ENCODE measurements at regions not wholly inside any gene's neighbourhood (a gene's known extent, or its start where the extent isn't known, plus 50 kb on each side); places are given as distances from the start of the nearest gene placed in this dataset.

DNA sequence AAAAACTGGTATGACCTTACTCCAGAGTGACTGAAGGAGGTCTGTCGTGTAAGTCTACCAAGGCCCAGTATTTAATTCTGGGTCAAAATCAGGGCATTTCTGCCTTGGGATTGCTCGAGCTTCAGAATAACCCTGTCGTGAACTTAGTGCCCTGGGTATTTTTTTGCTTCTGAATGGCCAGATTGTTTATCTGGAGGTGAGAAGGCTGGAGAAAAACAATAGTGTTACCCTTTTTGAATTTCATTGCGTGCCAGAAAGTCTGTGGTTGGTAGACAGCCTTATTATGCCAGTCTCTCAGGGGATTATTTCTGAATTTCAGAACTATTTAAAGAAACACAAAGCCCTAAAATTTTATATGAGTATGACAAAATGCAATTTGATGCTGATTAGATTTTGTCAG, 323.4 kb downstream of the CSNK1G3 start:
- Histone ChIP-seq H4K20me1 (replicated peaks in 1 of 2; ENCODE audit: control insufficient read depth in 1 of 2, insufficient read depth in 2 of 2, low read length in 2 of 2) (no peaks in the 10 kb centered on the region), H3K27me3 (replicated peaks in 1 of 4; ENCODE audit: control insufficient read depth in 3 of 4, extremely low read depth in 1 of 4, insufficient read depth in 3 of 4, low read length in 3 of 4) (no peaks in the 10 kb centered on the region), H3K9me3 (ENCODE audit: insufficient read depth in 2 of 2, low read depth in 1 of 2, low read length in 1 of 2) (no peaks in the 10 kb centered on the region), H3K27ac (ENCODE audit: low read depth, low read length) (no peak overlapping the region), H3K4ac (replicated peaks; ENCODE audit: insufficient read length, low read depth, low read length) (no peak overlapping the region), H3K56ac (replicated peaks; ENCODE audit: insufficient read length, low read depth, low read length) (no peak overlapping the region), H3K23ac (ENCODE audit: insufficient read length) (no peak overlapping the region), H3K4me1 (replicated peaks in 1 of 4; ENCODE audit: control insufficient read depth in 3 of 4, insufficient read depth in 4 of 4, low read length in 3 of 4) (no peaks in the 10 kb centered on the region; a peak in 1 of 7 replicates), H2AK5ac (ENCODE audit: low read depth, low read length) (no peak overlapping the region), H2BK120ac (replicated peaks; ENCODE audit: low read depth, low read length) (no peak overlapping the region), H4K8ac (ENCODE audit: extremely low read depth, insufficient read depth, low read length) (no peak overlapping the region), H3K4me2 (ENCODE audit: insufficient read depth in 1 of 2, low read depth in 2 of 2, low read length in 2 of 2) (no peak overlapping the region), H4K91ac (replicated peaks; ENCODE audit: insufficient read length, low read length) (no peak overlapping the region), H2AFZ (ENCODE audit: low read length) (no peak overlapping the region), H2BK12ac (ENCODE audit: low read depth, low read length) (no peak overlapping the region), H2BK15ac (ENCODE audit: low read length) (no peak overlapping the region), H4K5ac (ENCODE audit: insufficient read length, low read depth, low read length) (no peak overlapping the region), H2BK5ac (ENCODE audit: low read depth, low read length) (no peak overlapping the region), H3K9ac (replicated peaks in 1 of 4; ENCODE audit: extremely low read depth in 1 of 4, low read depth in 3 of 4, low read length in 3 of 4) (no peak overlapping the region), H3K18ac (ENCODE audit: extremely low read depth, low read length) (no peak overlapping the region), H3K36me3 (ENCODE audit: control insufficient read depth in 2 of 4, insufficient read depth in 4 of 4, low read length in 3 of 4) (no peaks in the 10 kb centered on the region), H3K14ac (ENCODE audit: insufficient read length) (no peak overlapping the region), H3K79me2 (ENCODE audit: control insufficient read depth in 1 of 2, insufficient read depth in 2 of 2, low read length in 2 of 2) (no peaks in the 10 kb centered on the region), H3K4me3 (ENCODE audit: extremely low read depth in 1 of 4, insufficient read depth in 2 of 4, low read depth in 3 of 4, low read length in 4 of 4) (no peak overlapping the region), H2BK20ac (ENCODE audit: low read length) (no peak overlapping the region), H3K23me2 (ENCODE audit: low read depth, low read length) (no peaks in the 10 kb centered on the region), H3K79me1 (ENCODE audit: low read depth, low read length) (no peaks in the 10 kb centered on the region)
- no peak for DNase-seq (ENCODE audit: low read depth in 1 of 2, low spot score in 2 of 2)
- ChIA-PET CTCF (ENCODE audit: partially characterized antibody) (no interaction called here), POLR2A (ENCODE audit: partially characterized antibody) (no interaction called here)
- 79% methylated on average over 4 of the region's 4 CpGs; no CpG with 5 or more reads in 1 of the 2 experiments for WGBS, 2 experiments (ENCODE audit: extremely low coverage in 1 of 2, insufficient coverage in 1 of 2, insufficient read length in 1 of 2, insufficient replicate concordance in 2 of 2, low coverage in 1 of 2, low lambda C conversion rate in 2 of 2, missing lambda C conversion rate in 1 of 2)
- no peak for FAIRE-seq
- TF ChIP-seq TAF1 (IDR thresholded peaks at IDR 0.05; ENCODE audit: low read depth, low read length) = no peak
- no peak for TF ChIP-seq BRCA1 (IDR thresholded peaks at IDR 0.05; ENCODE audit: low read depth, low read length)
- TF ChIP-seq KDM1A (IDR thresholded peaks at IDR 0.05; ENCODE audit: borderline replicate concordance, low read length) = no peak
- no peak for TF ChIP-seq CEBPB (IDR thresholded peaks at IDR 0.05; ENCODE audit: low read depth, low read length)
- no peak for TF ChIP-seq FOSL1 (IDR thresholded peaks at IDR 0.05; ENCODE audit: insufficient read depth, low read depth, low read length)
- no peak for TF ChIP-seq CHD2 (IDR thresholded peaks at IDR 0.05; ENCODE audit: low read length)
- TF ChIP-seq EP300 (IDR thresholded peaks at IDR 0.05; ENCODE audit: borderline replicate concordance in 1 of 2, low read depth in 2 of 2, low read length in 2 of 2) = no peak
- TF ChIP-seq ZNF274 (IDR thresholded peaks at IDR 0.05; ENCODE audit: borderline replicate concordance, extremely low read depth, low read length) = no peak
- TF ChIP-seq JUND (IDR thresholded peaks at IDR 0.05; ENCODE audit: low read length) = no peak
- no peak for TF ChIP-seq RNF2 (IDR thresholded peaks at IDR 0.05; ENCODE audit: borderline replicate concordance, low read depth, low read length, missing control alignments, poor library complexity, severe bottlenecking)
- TF ChIP-seq SIRT6 (IDR thresholded peaks at IDR 0.05; ENCODE audit: low read length) = no peak
- no peak for TF ChIP-seq PHF8 (conservative IDR thresholded peaks at IDR 0.05; ENCODE audit: low read depth, low read length)
- TF ChIP-seq POU5F1 (IDR thresholded peaks at IDR 0.05; ENCODE audit: low read depth, low read length) = no peak
- no peak for TF ChIP-seq BCL11A (IDR thresholded peaks at IDR 0.05; ENCODE audit: low read depth in 2 of 2, low read length in 2 of 2)
- TF ChIP-seq SIN3A (conservative IDR thresholded peaks at IDR 0.05 in 1 of 2, IDR thresholded peaks at IDR 0.05 in 1 of 2; ENCODE audit: low read depth in 1 of 2, low read length in 2 of 2) = no peak

All from H1 (cell line).